Right cardiac atrium (tissue), 5 donors: ENCODE measurements at regions not wholly inside any gene's neighbourhood (a gene's known extent, or its start where the extent isn't known, plus 50 kb on each side); places are given as distances from the start of the nearest gene placed in this dataset.
A peak's percentile ranks its signal among the peaks of the same experiment; 100 is the strongest.
"Not testable (repeated sequence)": the region's sequence is repeated elsewhere in the genome, so short reads cannot be mapped to it uniquely, and the experiment has no call there.

Experiments
- ATAC-seq, 2 donors: fragments of 200-7000 bp; cut with Tn5 transposase; one replicate each; pipeline versions ENCODE4 v1.8.0 to v1.9.1; 2020; ENCODE audit warnings: moderate library complexity in 2 of 2, mild to moderate bottlenecking in 1 of 2
- DNase-seq, 3 donors: peaks; one replicate each; pipeline ENCODE4 v3.0.0-alpha.2; 2020
- H3K27ac ChIP-seq: one replicate; pipeline ENCODE4 v1.5.1; 2013; ENCODE audit warnings: mild to moderate bottlenecking, low read length, control low read depth, moderate library complexity
- H3K27me3 ChIP-seq: one replicate; pipeline ENCODE4 v1.6.1; 2013; ENCODE audit not compliant: control insufficient read depth, insufficient read depth
- H3K4me1 ChIP-seq: one replicate; pipeline ENCODE4 v1.6.1; 2013; ENCODE audit warnings: low read length; ENCODE audit not compliant: control insufficient read depth, insufficient read depth
- H3K4me3 ChIP-seq: one replicate; pipeline ENCODE4 v1.5.1; 2013; ENCODE audit warnings: low read length, control low read depth
- H3K9me3 ChIP-seq: one replicate; pipeline ENCODE4 v1.6.1; 2013; ENCODE audit warnings: low read length; ENCODE audit not compliant: control insufficient read depth
- WGBS: extraction: QIAGEN DNeasy Blood & Tissue Kit; methylation state at CpG from one replicate; pipeline ENCODE4 v1.1.7; 2013; 5-methylcytosine and 5-hydroxymethylcytosine counted together
- intact Hi-C, 4 donors: fragments of 100-400 bp; cut with DNase I; formaldehyde crosslinking; loops; one replicate each; pipeline versions ENCODE4 v1.11.0 to v1.14.0; 2022 to 2023
- donor health status: healthy with polysubstance abuse.
- donor health status: DM: no; HTN: yes; CAD: no.
- donor health status: DM: no; HTN: no; CAD: no.
- donor health status: DM: no; HTN: yes; CAD: no; lungs with severe emphysema.
- donor health status: DM: yes; HTN: yes; CAD: no.

GRCh38 chr16:77488652-77489051 is 53.8 kb upstream of the ADAMTS18 start:
- intact Hi-C loops: no loop called here

DNA sequence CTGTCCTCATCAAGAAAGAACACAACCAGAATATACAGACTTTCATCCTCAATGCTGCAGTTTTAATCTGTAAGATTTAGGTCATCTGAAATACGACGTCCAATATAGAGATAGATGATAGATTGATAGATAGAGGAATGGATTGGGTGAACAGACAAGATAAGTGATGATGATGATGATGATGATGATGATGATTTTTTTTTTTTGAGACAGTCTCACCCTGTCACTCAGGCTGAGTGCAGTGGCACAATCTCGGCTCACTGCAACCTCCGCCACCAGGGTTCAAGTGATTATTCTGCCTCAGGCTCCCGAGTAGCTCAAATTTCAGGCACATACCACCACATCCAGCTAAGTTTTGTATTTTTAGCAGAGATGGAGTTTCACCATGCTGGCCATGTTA is 56.3 kb upstream of the ADAMTS18 start:
- H3K4me3 ChIP-seq: no peak overlapping the region

More at GRCh38 chr16:77488652-77489051, 53.8 kb upstream of the ADAMTS18 start:
- H3K4me1 ChIP-seq: no peaks in the 10 kb centered on the region
- WGBS: 35% methylated on average over 3 of the region's 3 CpGs
- no peak for ATAC-seq
- H3K27ac ChIP-seq: no peak overlapping the region
- no peaks in the 10 kb centered on the region for H3K9me3 ChIP-seq
- no peak for DNase-seq
- no peak overlapping the region for H3K4me3 ChIP-seq
- H3K27me3 ChIP-seq: no peaks in the 10 kb centered on the region

DNA sequence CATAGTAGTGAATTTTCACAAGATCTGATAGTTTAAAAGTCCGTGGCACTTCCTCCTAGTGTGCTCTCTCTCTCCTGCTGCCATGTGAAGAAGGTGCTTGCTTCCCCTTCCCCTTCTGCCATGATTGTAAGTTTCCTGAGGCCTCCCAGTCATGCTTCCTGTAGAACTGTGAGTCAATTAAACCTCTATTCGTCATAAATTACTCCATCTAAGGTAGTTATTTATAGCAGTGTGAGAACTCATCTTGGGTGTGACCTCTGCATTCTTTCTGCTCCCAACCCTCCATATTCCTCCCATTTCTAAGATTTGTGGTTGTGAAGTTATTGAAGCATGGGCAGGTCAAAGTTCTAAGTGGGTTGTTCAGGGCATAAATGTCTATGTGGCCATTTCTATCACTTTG is 62.1 kb upstream of the ADAMTS18 start:
- no peaks in the 10 kb centered on the region for H3K9me3 ChIP-seq
- H3K4me1 ChIP-seq: peaks cover 2% of the 10 kb centered on the region
- no peak overlapping the region for H3K4me3 ChIP-seq
- no peak overlapping the region for H3K27ac ChIP-seq
- 59% methylated on average over 2 of the region's 2 CpGs for WGBS
- H3K27me3 ChIP-seq: no peaks in the 10 kb centered on the region
- no peak for ATAC-seq
- intact Hi-C loops: no loop called here
- no peak for DNase-seq

More for the DNA sequence above, 56.3 kb upstream of the ADAMTS18 start:
- ATAC-seq (no peak), DNase-seq (no peak)
- H3K27ac ChIP-seq: no peak overlapping the region
- H3K4me1 ChIP-seq: no peaks in the 10 kb centered on the region
- 80% methylated on average over 5 of the region's 5 CpGs for WGBS
- no peaks in the 10 kb centered on the region for H3K27me3 ChIP-seq
- no peaks in the 10 kb centered on the region for H3K9me3 ChIP-seq
- intact Hi-C loops: no loop called here

GRCh38 chr16:77499373-77500285 is 64.8 kb upstream of the ADAMTS18 start:
- Histone ChIP-seq H3K27ac (no peak overlapping the region), H3K4me1 (peaks cover 2% of the 10 kb centered on the region), H3K4me3 (no peak overlapping the region), H3K27me3 (no peaks in the 10 kb centered on the region), H3K9me3 (no peaks in the 10 kb centered on the region)
- ATAC-seq (peak; percentile 73 to 96), DNase-seq (peak; percentile 64 to 72 (median 69))
- 35% methylated on average over 12 of the region's 12 CpGs for WGBS
- intact Hi-C loops: no loop called here

DNA sequence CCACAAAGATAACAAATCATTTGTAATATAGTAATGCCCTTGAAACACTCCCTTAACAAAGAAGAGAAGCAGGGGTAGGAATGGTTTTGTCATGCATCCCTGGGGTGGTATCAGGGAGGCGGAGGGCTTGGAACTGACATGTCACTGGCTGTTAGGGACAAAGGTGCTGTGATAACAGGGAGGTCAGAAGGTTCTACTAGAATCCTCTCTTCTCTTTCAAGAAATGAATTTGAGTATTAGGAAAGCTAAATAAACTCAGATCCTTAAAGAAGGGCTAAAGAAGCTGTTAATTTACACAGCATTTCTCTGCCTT is 65.4 kb upstream of the ADAMTS18 start:
- Histone ChIP-seq H3K9me3 (no peaks in the 10 kb centered on the region), H3K27me3 (no peaks in the 10 kb centered on the region), H3K4me1 (peaks cover 2% of the 10 kb centered on the region), H3K4me3 (no peak overlapping the region), H3K27ac (no peak overlapping the region)
- DNase-seq (no peak), ATAC-seq (no peak)
- intact Hi-C loops: no loop called here
- 96% methylated on average over 1 of the region's 1 CpG for WGBS

DNA sequence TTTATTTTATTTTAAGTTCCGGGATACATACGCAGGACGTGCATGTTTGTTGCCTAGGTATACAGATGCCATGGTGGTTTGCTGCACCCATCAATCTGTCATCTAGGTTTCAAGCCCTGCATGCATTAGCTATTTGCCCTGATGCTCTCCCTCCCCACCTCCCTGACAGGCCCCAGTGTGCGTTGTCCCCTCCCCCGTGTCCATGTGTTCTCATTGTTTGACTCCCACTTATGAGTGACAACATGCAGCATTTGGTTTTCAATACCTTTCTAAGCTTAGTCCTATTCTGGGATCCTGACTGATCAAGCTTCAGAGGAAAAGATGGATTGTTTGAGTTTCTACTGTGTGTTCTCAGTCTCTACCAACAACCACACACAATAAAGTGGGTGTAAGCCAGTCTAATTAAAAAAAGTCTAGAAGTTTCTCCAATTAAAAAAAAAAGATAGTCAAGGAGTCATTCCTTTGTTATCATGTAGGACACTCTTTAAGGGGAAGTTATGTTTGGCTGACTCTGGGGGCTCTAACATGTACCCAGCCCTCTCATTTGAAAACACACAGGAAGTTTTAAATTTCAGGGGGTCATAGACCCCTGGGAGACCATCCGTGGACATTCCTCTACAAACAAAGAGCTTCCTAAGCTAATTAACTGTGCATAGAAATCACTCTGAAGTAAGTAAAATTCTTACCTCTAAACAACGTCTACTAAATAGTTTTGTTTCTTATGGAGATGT is 66.3 kb upstream of the ADAMTS18 start:
- H3K4me1 ChIP-seq: peaks cover 2% of the 10 kb centered on the region
- H3K9me3 ChIP-seq: no peaks in the 10 kb centered on the region
- 53% methylated on average over 7 of the region's 7 CpGs for WGBS
- DNase-seq (no peak), ATAC-seq (peak; percentile 55 to 58)
- intact Hi-C loops: no loop called here
- H3K27me3 ChIP-seq: no peaks in the 10 kb centered on the region
- H3K27ac ChIP-seq: no peak overlapping the region
- no peak overlapping the region for H3K4me3 ChIP-seq

DNA sequence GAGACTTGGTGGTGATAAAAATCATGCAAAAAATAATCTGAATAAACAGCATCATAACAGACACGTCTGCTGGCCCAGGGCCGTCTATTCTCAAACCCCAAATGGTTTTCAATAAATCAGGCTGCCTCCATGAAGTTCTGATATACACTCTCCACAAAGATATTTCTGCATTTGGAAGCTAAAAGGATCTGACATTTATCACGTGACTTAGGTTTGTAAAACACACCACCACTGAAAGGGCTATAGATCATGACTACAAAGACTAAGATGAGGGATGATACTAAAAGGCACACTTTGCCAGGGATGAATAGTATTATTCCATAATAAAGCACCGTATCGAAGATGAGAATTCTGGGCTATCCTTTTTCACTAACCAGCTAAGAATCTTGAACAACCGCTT is 67.6 kb upstream of the ADAMTS18 start:
- no peaks in the 10 kb centered on the region for H3K27me3 ChIP-seq
- H3K9me3 ChIP-seq: no peaks in the 10 kb centered on the region
- intact Hi-C loops: no loop called here
- 86% methylated on average over 6 of the region's 6 CpGs for WGBS
- H3K27ac ChIP-seq: no peak overlapping the region
- no peak overlapping the region for H3K4me3 ChIP-seq
- DNase-seq: no peak
- H3K4me1 ChIP-seq: peaks cover 2% of the 10 kb centered on the region
- ATAC-seq: no peak

DNA sequence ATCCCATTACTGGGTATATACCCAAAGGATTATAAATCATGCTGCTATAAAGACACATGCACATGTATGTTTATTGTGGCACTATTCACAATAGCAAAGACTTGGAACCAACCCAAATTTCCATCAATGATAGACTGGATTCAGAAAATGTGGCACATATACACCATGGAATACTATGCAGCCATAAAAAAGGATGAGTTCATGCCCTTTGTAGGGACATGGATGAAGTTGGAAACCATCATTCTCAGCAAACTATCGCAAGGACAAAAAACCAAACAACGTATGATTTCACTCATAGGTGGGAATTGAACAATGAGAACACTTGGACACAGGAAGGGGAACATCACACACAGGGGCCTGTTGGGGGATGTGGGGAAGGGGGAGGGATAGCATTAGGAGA is 71.7 kb upstream of the ADAMTS18 start:
- not testable (repeated sequence) for H3K9me3 ChIP-seq, ATAC-seq

GRCh38 chr16:77509051-77509450 is 74.2 kb upstream of the ADAMTS18 start:
- H3K27ac ChIP-seq: no peak overlapping the region
- DNase-seq (no peak), ATAC-seq (no peak)
- no peaks in the 10 kb centered on the region for H3K27me3 ChIP-seq
- intact Hi-C loops: no loop called here
- 83% methylated on average over 5 of the region's 5 CpGs for WGBS
- no peaks in the 10 kb centered on the region for H3K4me1 ChIP-seq
- no peak overlapping the region for H3K4me3 ChIP-seq
- no peaks in the 10 kb centered on the region for H3K9me3 ChIP-seq

More for the DNA sequence above, 71.7 kb upstream of the ADAMTS18 start:
- intact Hi-C loops, H3K4me1 ChIP-seq, H3K27ac ChIP-seq, H3K27me3 ChIP-seq, H3K4me3 ChIP-seq, DNase-seq: not testable (repeated sequence)
- 93% methylated on average over 2 of the region's 2 CpGs for WGBS

DNA sequence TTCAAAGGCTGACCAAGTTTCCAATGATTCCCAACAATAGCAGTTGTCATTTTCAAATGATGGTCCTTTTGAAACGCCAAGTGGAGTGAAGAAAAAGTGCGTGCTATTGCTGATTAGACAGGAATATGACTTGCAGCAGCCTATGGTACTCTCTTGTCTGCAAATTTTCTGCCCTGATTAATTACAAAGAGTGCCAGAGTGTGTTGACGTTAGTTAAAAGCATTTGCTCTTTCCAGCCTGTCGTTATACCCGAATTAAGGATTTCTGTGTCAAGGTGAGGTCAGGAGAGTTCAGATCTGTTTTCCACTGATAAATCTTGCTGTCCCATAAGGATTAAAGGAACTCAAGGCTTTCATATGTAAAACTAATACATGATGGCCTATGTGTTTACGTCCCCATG is 75.0 kb upstream of the ADAMTS18 start:
- no peak overlapping the region for H3K27ac ChIP-seq
- H3K27me3 ChIP-seq: no peaks in the 10 kb centered on the region
- no peaks in the 10 kb centered on the region for H3K4me1 ChIP-seq
- intact Hi-C loops: no loop called here
- no peaks in the 10 kb centered on the region for H3K9me3 ChIP-seq
- 31% methylated on average over 6 of the region's 6 CpGs for WGBS
- no peak overlapping the region for H3K4me3 ChIP-seq
- DNase-seq (no peak), ATAC-seq (no peak)

GRCh38 chr16:77511053-77511452 is 76.2 kb upstream of the ADAMTS18 start:
- Histone ChIP-seq H3K9me3 (no peaks in the 10 kb centered on the region), H3K27ac (no peak overlapping the region), H3K4me1 (no peaks in the 10 kb centered on the region), H3K27me3 (no peaks in the 10 kb centered on the region), H3K4me3 (no peak overlapping the region)
- intact Hi-C loops: no loop called here
- DNase-seq (no peak), ATAC-seq (no peak)
- WGBS: 75% methylated on average over 5 of the region's 5 CpGs
